ENCODE measurements at regions not wholly inside any gene's neighbourhood (a gene's known extent, or its start where the extent isn't known, plus 50 kb on each side); places are given as distances from the start of the nearest gene placed in this dataset.

DNA sequence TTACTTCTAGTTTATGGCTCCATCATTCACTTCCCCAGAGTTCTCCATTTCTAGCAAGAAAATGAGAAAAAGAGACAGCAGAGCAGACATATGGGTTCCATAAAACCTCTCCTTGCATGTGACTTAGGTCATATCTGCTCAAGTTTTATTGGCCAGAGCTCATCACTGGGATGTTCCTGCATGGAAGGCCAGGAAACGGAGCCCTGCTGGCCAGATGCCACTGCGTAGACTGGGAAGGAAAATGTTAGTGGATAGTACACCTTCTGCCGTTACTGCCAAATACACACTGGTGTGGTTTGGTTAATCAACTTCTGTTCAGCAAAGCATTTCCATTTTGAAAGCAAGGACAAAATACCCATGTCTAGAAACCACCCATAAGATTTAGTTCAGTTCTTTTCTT, 220.6 kb upstream of the TSHZ2 start:
- H3K4me1 ChIP-seq (ENCODE audit: insufficient read depth, low read length), result no peaks in the 10 kb centered on the region
- H3K9me3 Mint-ChIP-seq, result no peaks in the 10 kb centered on the region
- no peaks in the 10 kb centered on the region for H3K4me1 Mint-ChIP-seq (ENCODE audit: low read depth)
- H3K36me3 ChIP-seq (ENCODE audit: insufficient read depth, low read length), result no peaks in the 10 kb centered on the region
- no peaks in the 10 kb centered on the region for H3K27me3 ChIP-seq (ENCODE audit: control insufficient read depth in 1 of 2, insufficient read depth in 2 of 2, low read length in 2 of 2)
- no peak for ATAC-seq (ENCODE audit: poor library complexity)
- no peaks in the 10 kb centered on the region for H3K27me3 Mint-ChIP-seq
- ChIA-PET POLR2A (no interaction called here), CTCF (no interaction called here)
- intact Hi-C loops (cut with DNase I, micrococcal nuclease), result no loop called here
- H3K36me3 Mint-ChIP-seq (ENCODE audit: low read depth), result no peaks in the 10 kb centered on the region
- no peak overlapping the region for H3K4me3 ChIP-seq (ENCODE audit: low read length)
- no peak overlapping the region for H3K27ac Mint-ChIP-seq
- no peaks in the 10 kb centered on the region for H3K9me3 ChIP-seq (ENCODE audit: control insufficient read depth in 1 of 2, insufficient read depth in 1 of 2, low read length in 2 of 2)
- H3K27ac ChIP-seq (ENCODE audit: low read depth in 1 of 2, low read length in 2 of 2), result no peak overlapping the region
- H3K4me3 Mint-ChIP-seq, result no peak overlapping the region
- TF ChIP-seq, protein P1, sequence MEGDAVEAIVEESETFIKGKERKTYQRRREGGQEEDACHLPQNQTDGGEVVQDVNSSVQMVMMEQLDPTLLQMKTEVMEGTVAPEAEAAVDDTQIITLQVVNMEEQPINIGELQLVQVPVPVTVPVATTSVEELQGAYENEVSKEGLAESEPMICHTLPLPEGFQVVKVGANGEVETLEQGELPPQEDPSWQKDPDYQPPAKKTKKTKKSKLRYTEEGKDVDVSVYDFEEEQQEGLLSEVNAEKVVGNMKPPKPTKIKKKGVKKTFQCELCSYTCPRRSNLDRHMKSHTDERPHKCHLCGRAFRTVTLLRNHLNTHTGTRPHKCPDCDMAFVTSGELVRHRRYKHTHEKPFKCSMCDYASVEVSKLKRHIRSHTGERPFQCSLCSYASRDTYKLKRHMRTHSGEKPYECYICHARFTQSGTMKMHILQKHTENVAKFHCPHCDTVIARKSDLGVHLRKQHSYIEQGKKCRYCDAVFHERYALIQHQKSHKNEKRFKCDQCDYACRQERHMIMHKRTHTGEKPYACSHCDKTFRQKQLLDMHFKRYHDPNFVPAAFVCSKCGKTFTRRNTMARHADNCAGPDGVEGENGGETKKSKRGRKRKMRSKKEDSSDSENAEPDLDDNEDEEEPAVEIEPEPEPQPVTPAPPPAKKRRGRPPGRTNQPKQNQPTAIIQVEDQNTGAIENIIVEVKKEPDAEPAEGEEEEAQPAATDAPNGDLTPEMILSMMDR (IDR thresholded peaks at IDR 0.05), result no peak
- DNase-seq, result no peak

DNA sequence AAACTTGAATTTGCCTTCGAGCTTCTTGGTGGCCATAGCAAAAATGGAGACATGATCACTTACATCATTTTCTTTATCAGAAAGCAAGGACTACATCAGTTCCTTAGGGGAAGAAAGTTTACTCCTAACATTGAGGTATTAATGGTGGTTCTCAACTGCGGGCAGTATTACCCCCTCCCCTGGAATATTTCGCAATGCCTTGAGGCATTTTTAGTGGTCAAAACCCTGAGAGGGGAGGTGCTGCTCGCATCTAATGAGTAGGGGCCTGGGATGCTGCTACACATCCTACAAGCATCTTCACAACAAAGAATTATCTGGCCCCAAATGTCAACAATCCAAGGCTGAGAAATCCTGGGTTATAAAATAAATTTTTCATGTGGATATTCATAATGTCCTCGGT, 222.2 kb upstream of the TSHZ2 start:
- no peak for ATAC-seq (ENCODE audit: poor library complexity)
- TF ChIP-seq, protein P1 (IDR thresholded peaks at IDR 0.05), result no peak
- CTCF ChIA-PET, result no interaction called here

DNA sequence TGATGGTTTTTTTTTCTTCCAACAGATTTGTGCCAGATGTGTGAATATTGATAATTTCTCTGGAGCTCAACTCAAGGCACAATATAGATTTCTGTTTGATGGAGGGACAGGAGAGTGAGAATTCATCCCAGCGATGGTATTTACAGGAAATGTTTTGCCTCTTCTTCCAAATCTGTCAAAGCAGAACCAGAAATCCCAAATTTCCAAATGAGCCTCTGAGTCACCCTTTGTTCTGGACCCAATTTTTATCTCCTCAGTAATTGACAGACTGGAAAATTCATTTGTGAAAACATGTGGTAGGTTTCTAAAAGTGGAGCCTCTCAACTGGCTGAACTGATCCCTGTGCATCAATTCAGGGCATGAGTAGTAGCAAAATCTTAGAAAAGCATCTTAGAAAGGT, 223.2 kb upstream of the TSHZ2 start:
- Mint-ChIP-seq H3K4me1 (ENCODE audit: low read depth) (no peaks in the 10 kb centered on the region), H3K4me3 (no peak overlapping the region), H3K27ac (no peak overlapping the region), H3K9me3 (no peaks in the 10 kb centered on the region), H3K36me3 (ENCODE audit: low read depth) (no peaks in the 10 kb centered on the region), H3K27me3 (peaks cover 6% of the 10 kb centered on the region)
- POLR2A ChIA-PET, result no interaction called here
- no peaks in the 10 kb centered on the region for H3K4me1 ChIP-seq (ENCODE audit: insufficient read depth, low read length)
- intact Hi-C loops (cut with DNase I, micrococcal nuclease), result no loop called here
- H3K4me3 ChIP-seq (ENCODE audit: low read length), result no peak overlapping the region
- H3K36me3 ChIP-seq (ENCODE audit: insufficient read depth, low read length), result no peaks in the 10 kb centered on the region
- DNase-seq (no peak), ATAC-seq (ENCODE audit: poor library complexity) (no peak)
- no peak overlapping the region for H3K27ac ChIP-seq (ENCODE audit: low read depth in 1 of 2, low read length in 2 of 2)
- CTCF ChIA-PET, result interaction anchor here (0.6 kb wide), 1 partner anchor 634 kb away, joined by 4 read pairs; no protein-coding TSS in a partner anchor
- TF ChIP-seq, protein P1 (IDR thresholded peaks at IDR 0.05), result no peak
- H3K27me3 ChIP-seq (ENCODE audit: control insufficient read depth in 1 of 2, insufficient read depth in 2 of 2, low read length in 2 of 2), result no peaks in the 10 kb centered on the region
- H3K9me3 ChIP-seq (ENCODE audit: control insufficient read depth in 1 of 2, insufficient read depth in 1 of 2, low read length in 2 of 2), result no peaks in the 10 kb centered on the region

More for the DNA sequence above, 222.2 kb upstream of the TSHZ2 start:
- no peaks in the 10 kb centered on the region for H3K36me3 Mint-ChIP-seq (ENCODE audit: low read depth)
- H3K27me3 ChIP-seq (ENCODE audit: control insufficient read depth in 1 of 2, insufficient read depth in 2 of 2, low read length in 2 of 2), result no peaks in the 10 kb centered on the region
- H3K9me3 Mint-ChIP-seq, result no peaks in the 10 kb centered on the region
- H3K27me3 Mint-ChIP-seq, result peaks cover 5% of the 10 kb centered on the region
- intact Hi-C loops (cut with DNase I, micrococcal nuclease), result no loop called here
- H3K27ac ChIP-seq (ENCODE audit: low read depth in 1 of 2, low read length in 2 of 2), result no peak overlapping the region
- POLR2A ChIA-PET, result no interaction called here
- DNase-seq, result no peak
- H3K4me1 Mint-ChIP-seq (ENCODE audit: low read depth), result no peaks in the 10 kb centered on the region
- H3K36me3 ChIP-seq (ENCODE audit: insufficient read depth, low read length), result no peaks in the 10 kb centered on the region
- H3K4me1 ChIP-seq (ENCODE audit: insufficient read depth, low read length), result no peaks in the 10 kb centered on the region
- H3K4me3 Mint-ChIP-seq, result no peak overlapping the region
- no peaks in the 10 kb centered on the region for H3K9me3 ChIP-seq (ENCODE audit: control insufficient read depth in 1 of 2, insufficient read depth in 1 of 2, low read length in 2 of 2)
- no peak overlapping the region for H3K27ac Mint-ChIP-seq
- no peak overlapping the region for H3K4me3 ChIP-seq (ENCODE audit: low read length)
